Mucosa of stomach (tissue), 1 donor: ENCODE measurements at regions not wholly inside any gene's neighbourhood (a gene's known extent, or its start where the extent isn't known, plus 50 kb on each side); places are given as distances from the start of the nearest gene placed in this dataset.

Experiments
- H3K27me3 ChIP-seq: one replicate; pipeline ENCODE4 v1.7.0; 2013; ENCODE audit warnings: mild to moderate bottlenecking, low read length; ENCODE audit not compliant: control insufficient read depth, insufficient read depth
- H3K36me3 ChIP-seq: one replicate; pipeline ENCODE4 v1.7.0; 2013; ENCODE audit warnings: low read length; ENCODE audit not compliant: control insufficient read depth, insufficient read depth
- H3K4me1 ChIP-seq: one replicate; pipeline ENCODE4 v1.7.0; 2013; ENCODE audit warnings: mild to moderate bottlenecking, low read length; ENCODE audit not compliant: control insufficient read depth, insufficient read depth
- H3K4me3 ChIP-seq: one replicate; pipeline ENCODE4 v1.7.0; 2013; ENCODE audit warnings: low read length
- H3K9ac ChIP-seq: one replicate; pipeline ENCODE4 v1.7.0; 2013; ENCODE audit warnings: mild to moderate bottlenecking, low read length, moderate library complexity
- H3K9me3 ChIP-seq: one replicate; pipeline ENCODE4 v1.7.0; 2013; ENCODE audit warnings: mild to moderate bottlenecking, low read length, moderate library complexity; ENCODE audit not compliant: control insufficient read depth
- donor health status: Pancreatic carcinoma.

DNA sequence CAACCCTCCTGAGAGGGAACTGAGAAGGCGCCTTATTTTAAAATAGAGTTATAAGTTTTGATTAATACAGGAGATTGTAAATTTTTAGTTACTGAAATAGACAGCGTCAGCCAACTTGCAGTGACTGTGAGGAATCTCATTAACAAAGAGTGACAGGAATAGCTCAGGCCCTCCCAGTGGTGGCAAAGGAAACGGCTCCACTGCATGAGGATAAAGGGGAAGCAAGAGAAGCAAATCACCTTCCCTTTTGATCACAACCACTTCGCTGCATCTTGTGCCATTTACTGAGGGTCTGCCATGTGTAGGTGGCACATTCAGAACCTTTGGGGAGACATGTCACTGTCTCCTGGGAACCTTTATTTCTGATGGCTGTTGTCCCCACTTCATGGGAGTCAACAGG lies 612.4 kb upstream of the RAB6C start:
- Histone ChIP-seq H3K36me3 (no peaks in the 10 kb centered on the region), H3K27me3 (no peaks in the 10 kb centered on the region)

GRCh38 chr2:129369437-129369836 lies 610.0 kb upstream of the RAB6C start:
- Histone ChIP-seq H3K9me3 (no peaks in the 10 kb centered on the region), H3K9ac (no peak overlapping the region), H3K4me1 (no peaks in the 10 kb centered on the region), H3K36me3 (no peaks in the 10 kb centered on the region), H3K4me3 (no peak overlapping the region), H3K27me3 (no peaks in the 10 kb centered on the region)

More for the DNA sequence above, 612.4 kb upstream of the RAB6C start:
- Histone ChIP-seq H3K9me3 (no peaks in the 10 kb centered on the region), H3K4me3 (no peak overlapping the region), H3K4me1 (no peaks in the 10 kb centered on the region), H3K9ac (no peak overlapping the region)

GRCh38 chr2:129374452-129374851 lies 605.0 kb upstream of the RAB6C start:
- no peak overlapping the region for H3K9ac ChIP-seq

DNA sequence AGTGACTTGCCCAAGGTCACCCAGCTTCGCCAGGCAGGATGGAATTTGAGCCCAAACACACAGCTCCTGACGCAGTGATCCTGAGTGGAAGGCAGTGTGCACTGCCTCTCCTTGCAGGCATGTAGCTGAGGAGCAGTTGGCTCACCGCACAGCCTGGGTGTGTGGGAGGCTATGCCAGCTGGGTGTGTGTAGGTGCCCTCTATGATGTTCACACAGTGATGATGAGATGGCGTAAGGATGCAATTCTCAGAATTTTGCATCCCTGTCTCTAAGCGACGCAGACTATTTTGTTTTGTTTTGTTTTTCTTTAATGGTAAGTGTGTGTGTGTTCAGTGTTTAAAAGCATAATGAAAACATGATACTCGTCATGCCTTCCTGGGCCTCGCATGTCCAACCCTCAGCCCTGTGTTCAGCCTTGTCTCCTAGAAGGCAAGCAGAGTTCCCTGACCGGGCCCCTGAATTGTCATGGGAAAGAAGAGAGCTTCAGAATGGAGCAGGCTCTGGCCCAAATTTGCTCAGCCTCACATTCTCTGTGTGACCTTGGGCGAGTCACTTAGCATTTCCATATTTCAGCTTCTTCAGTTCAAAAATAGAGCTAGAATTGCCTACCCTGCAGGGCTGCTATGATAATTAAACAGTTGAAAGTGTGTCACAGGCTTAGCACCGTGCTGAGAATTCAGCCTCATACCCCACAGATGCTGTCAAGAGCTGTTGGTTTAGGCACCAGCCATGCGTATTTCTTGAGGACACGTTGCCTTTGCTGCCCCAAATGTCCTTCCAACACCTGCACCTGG lies 603.6 kb upstream of the RAB6C start:
- no peaks in the 10 kb centered on the region for H3K36me3 ChIP-seq
- no peak overlapping the region for H3K4me3 ChIP-seq
- no peaks in the 10 kb centered on the region for H3K9me3 ChIP-seq
- no peak overlapping the region for H3K9ac ChIP-seq
- no peaks in the 10 kb centered on the region for H3K27me3 ChIP-seq
- no peaks in the 10 kb centered on the region for H3K4me1 ChIP-seq

More at GRCh38 chr2:129374452-129374851, 605.0 kb upstream of the RAB6C start:
- Histone ChIP-seq H3K36me3 (no peaks in the 10 kb centered on the region), H3K9me3 (no peaks in the 10 kb centered on the region), H3K27me3 (no peaks in the 10 kb centered on the region), H3K4me3 (no peak overlapping the region), H3K4me1 (no peaks in the 10 kb centered on the region)

- no peaks in the 10 kb centered on the region for H3K9me3 ChIP-seq
- H3K4me3 ChIP-seq = no peak overlapping the region
Measured at GRCh38 chr2:129376426-129377077, 602.9 kb upstream of the RAB6C start.

DNA sequence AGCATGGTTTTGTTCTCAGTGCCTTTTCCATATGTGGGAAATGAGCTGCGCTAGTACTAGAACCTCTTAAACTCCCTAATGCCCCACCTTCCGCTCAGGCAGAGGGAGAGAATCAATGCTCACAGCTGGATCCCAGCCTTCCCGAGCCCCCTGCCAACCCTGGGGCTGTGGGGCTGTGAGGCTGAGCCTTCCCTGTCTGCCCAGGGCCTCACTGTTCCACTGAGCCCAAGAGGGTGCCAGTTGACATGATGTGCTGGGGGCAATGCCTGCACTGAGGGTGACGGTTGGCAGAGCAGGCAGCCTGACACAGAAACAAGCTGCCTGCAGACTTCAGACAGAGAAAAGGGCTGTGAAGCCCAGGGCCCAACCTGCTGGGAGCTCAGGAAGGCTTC lies 602.4 kb upstream of the RAB6C start:
- Histone ChIP-seq H3K4me1 (no peaks in the 10 kb centered on the region), H3K36me3 (no peaks in the 10 kb centered on the region), H3K4me3 (no peak overlapping the region), H3K27me3 (no peaks in the 10 kb centered on the region), H3K9ac (no peak overlapping the region), H3K9me3 (no peaks in the 10 kb centered on the region)

More at GRCh38 chr2:129376426-129377077, 602.9 kb upstream of the RAB6C start:
- no peaks in the 10 kb centered on the region for H3K27me3 ChIP-seq
- no peak overlapping the region for H3K9ac ChIP-seq
- no peaks in the 10 kb centered on the region for H3K36me3 ChIP-seq
- H3K4me1 ChIP-seq = no peaks in the 10 kb centered on the region

- Histone ChIP-seq H3K27me3 (no peaks in the 10 kb centered on the region), H3K9ac (no peak overlapping the region), H3K9me3 (no peaks in the 10 kb centered on the region), H3K36me3 (no peaks in the 10 kb centered on the region), H3K4me3 (no peak overlapping the region), H3K4me1 (no peaks in the 10 kb centered on the region)
Measured at GRCh38 chr2:129378186-129378585, 601.3 kb upstream of the RAB6C start.

DNA sequence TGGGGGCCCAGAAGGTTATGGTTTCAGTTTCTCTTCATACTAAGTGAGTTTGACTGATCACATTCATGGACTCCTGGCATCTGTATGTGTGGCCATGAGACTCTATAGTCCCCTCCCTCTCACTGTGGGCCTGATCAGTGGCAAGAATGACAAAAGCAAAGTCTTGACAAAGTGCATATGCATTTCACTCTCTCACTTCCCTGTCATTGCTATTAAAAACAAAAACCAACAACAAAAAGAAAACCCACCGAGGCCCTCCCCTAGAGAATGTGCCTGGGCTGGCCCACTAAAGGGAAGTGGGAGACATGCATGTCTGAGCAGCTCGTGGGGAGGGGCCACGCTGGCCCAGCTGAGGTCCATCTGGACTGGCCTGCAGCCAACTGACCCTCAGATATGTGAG lies 600.1 kb upstream of the RAB6C start:
- no peak overlapping the region for H3K4me3 ChIP-seq

GRCh38 chr2:129381789-129382188 lies 597.7 kb upstream of the RAB6C start:
- no peak overlapping the region for H3K4me3 ChIP-seq
- no peaks in the 10 kb centered on the region for H3K27me3 ChIP-seq
- no peaks in the 10 kb centered on the region for H3K9me3 ChIP-seq
- H3K4me1 ChIP-seq = no peaks in the 10 kb centered on the region
- H3K36me3 ChIP-seq = no peaks in the 10 kb centered on the region
- H3K9ac ChIP-seq = no peak overlapping the region

More for the DNA sequence above, 600.1 kb upstream of the RAB6C start:
- H3K4me1 ChIP-seq = no peaks in the 10 kb centered on the region
- no peaks in the 10 kb centered on the region for H3K9me3 ChIP-seq
- no peak overlapping the region for H3K9ac ChIP-seq
- H3K36me3 ChIP-seq = no peaks in the 10 kb centered on the region
- no peaks in the 10 kb centered on the region for H3K27me3 ChIP-seq

DNA sequence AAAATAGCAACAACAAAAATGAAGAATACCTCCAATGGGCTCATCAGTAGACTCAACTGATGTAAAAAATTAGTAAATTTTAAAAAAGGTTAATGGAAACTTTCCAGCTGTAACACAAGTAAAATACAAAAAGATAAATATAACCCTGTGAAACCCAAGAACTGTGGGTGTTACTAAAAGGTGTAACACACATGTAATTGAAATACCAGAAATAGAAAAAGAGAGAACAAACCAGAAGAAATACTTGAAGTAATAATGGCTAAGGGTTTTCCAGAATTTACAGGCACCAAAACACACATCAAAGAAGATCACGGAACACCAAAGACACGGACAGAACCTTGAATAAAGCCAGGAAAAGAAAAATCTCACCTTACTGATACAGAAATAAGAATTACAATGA lies 590.6 kb upstream of the RAB6C start:
- H3K9ac ChIP-seq = no peak overlapping the region
- H3K4me1 ChIP-seq = no peaks in the 10 kb centered on the region
- H3K36me3 ChIP-seq = no peaks in the 10 kb centered on the region
- no peaks in the 10 kb centered on the region for H3K9me3 ChIP-seq
- H3K4me3 ChIP-seq = no peak overlapping the region
- no peaks in the 10 kb centered on the region for H3K27me3 ChIP-seq

DNA sequence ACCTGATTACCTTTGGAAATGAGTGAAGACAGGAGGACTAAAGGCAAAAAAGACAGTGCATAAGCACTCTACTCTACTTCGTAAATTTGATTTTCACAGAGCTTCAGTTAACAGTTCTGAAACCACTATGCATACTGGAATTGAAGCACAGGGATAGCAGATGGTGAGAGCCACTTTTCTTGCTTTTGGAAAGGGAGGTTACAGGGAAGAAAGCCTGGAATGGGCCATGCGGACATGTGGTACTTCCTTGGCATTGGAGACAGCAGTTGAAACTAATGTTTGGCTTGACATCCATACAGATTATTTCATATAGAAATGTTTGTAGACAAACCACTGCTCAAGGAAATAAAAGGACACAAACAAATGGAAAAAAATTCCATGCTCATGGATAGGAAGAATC lies 585.6 kb upstream of the RAB6C start:
- H3K36me3 ChIP-seq = no peaks in the 10 kb centered on the region
- no peaks in the 10 kb centered on the region for H3K4me1 ChIP-seq

GRCh38 chr2:129396980-129397599 lies 582.4 kb upstream of the RAB6C start:
- Histone ChIP-seq H3K4me3 (no peak overlapping the region), H3K36me3 (no peaks in the 10 kb centered on the region), H3K4me1 (no peaks in the 10 kb centered on the region), H3K9me3 (no peaks in the 10 kb centered on the region), H3K9ac (no peak overlapping the region), H3K27me3 (no peaks in the 10 kb centered on the region)

More for the DNA sequence above, 585.6 kb upstream of the RAB6C start:
- Histone ChIP-seq H3K27me3 (no peaks in the 10 kb centered on the region), H3K4me3 (no peak overlapping the region), H3K9me3 (no peaks in the 10 kb centered on the region), H3K9ac (no peak overlapping the region)
